C4-2B (cell line): ENCODE measurements at regions not wholly inside any gene's neighbourhood (a gene's known extent, or its start where the extent isn't known, plus 50 kb on each side); places are given as distances from the start of the nearest gene placed in this dataset.
A peak's percentile ranks its signal among the peaks of the same experiment; 100 is the strongest.

Experiments used
- H3K27ac ChIP-seq: fragments of 450-650 bp; 2 replicates; pipeline ENCODE4 v1.5.1; 2017
- CTCF ChIP-seq: fragments of 450-650 bp; conservative IDR thresholded peaks from 2 replicates; pipeline ENCODE4 v1.5.1; 2017; ENCODE audit warnings: mild to moderate bottlenecking
- ZFX ChIP-seq: fragments of 450-650 bp; IDR thresholded peaks from 2 replicates; pipeline ENCODE4 v1.6.1; 2017

GRCh38 chr5:129163810-129164378 lies 69.3 kb downstream of the ISOC1 start:
- TF ChIP-seq ZFX (no peak), CTCF (no peak)
- no peak overlapping the region for H3K27ac ChIP-seq

GRCh38 chr5:129170050-129170449 lies 75.5 kb downstream of the ISOC1 start:
- TF ChIP-seq CTCF (no peak), ZFX (no peak)

GRCh38 chr5:129171194-129171944 lies 76.8 kb downstream of the ISOC1 start:
- H3K27ac ChIP-seq, result no peak overlapping the region
- TF ChIP-seq ZFX, result no peak

More at GRCh38 chr5:129170050-129170449, 75.5 kb downstream of the ISOC1 start:
- no peak overlapping the region for H3K27ac ChIP-seq

- TF ChIP-seq CTCF, result peak; percentile 33
- TF ChIP-seq ZFX, result no peak
- no peak overlapping the region for H3K27ac ChIP-seq
These were observed 78.0 kb downstream of the ISOC1 start for GRCh38 chr5:129172580-129172979.

- no peak overlapping the region for H3K27ac ChIP-seq
- TF ChIP-seq ZFX (no peak), CTCF (no peak)
These were observed 79.2 kb downstream of the ISOC1 start for GRCh38 chr5:129173771-129174170.

- H3K27ac ChIP-seq, result no peak overlapping the region
- no peak for TF ChIP-seq ZFX
- no peak for TF ChIP-seq CTCF
These were observed 79.9 kb downstream of the ISOC1 start for GRCh38 chr5:129174480-129174879.

- H3K27ac ChIP-seq, result no peak overlapping the region
- no peak for TF ChIP-seq ZFX
- no peak for TF ChIP-seq CTCF
These were observed 82.9 kb downstream of the ISOC1 start for GRCh38 chr5:129177451-129177850.

- TF ChIP-seq ZFX (no peak), CTCF (no peak)
- no peak overlapping the region for H3K27ac ChIP-seq
These were observed 104.8 kb downstream of the ISOC1 start for GRCh38 chr5:129199308-129199707.
